ENCODE measurements at regions not wholly inside any gene's neighbourhood (a gene's known extent, or its start where the extent isn't known, plus 50 kb on each side); places are given as distances from the start of the nearest gene placed in this dataset.

GRCh38 chr1:14015917-14016316, 315.9 kb downstream of the PRDM2 start:
- no peak for DNase-seq
- Histone ChIP-seq H3K4me3 (no peak overlapping the region), H3K9me3 (no peaks in the 10 kb centered on the region), H3K4me1 (no peaks in the 10 kb centered on the region), H3K27me3 (no peaks in the 10 kb centered on the region), H3K27ac (no peak overlapping the region), H3K36me3 (no peaks in the 10 kb centered on the region)
- no peak for ATAC-seq
- intact Hi-C loops (cut with DNase I), result no loop called here
- no peak for TF ChIP-seq CTCF (IDR thresholded peaks at IDR 0.05)

- DNase-seq (no peak), ATAC-seq (no peak)
- Histone ChIP-seq H3K36me3 (no peaks in the 10 kb centered on the region), H3K4me1 (no peaks in the 10 kb centered on the region), H3K27me3 (no peaks in the 10 kb centered on the region), H3K27ac (no peak overlapping the region), H3K9me3 (no peaks in the 10 kb centered on the region), H3K4me3 (no peak overlapping the region)
- intact Hi-C loops (cut with DNase I), result no loop called here
- TF ChIP-seq CTCF (IDR thresholded peaks at IDR 0.05), result no peak
Observed at GRCh38 chr1:14017531-14017961, 317.6 kb downstream of the PRDM2 start.

GRCh38 chr1:14019461-14019860, 319.5 kb downstream of the PRDM2 start:
- Histone ChIP-seq H3K4me3 (no peak overlapping the region), H3K27ac (no peak overlapping the region), H3K36me3 (no peaks in the 10 kb centered on the region), H3K27me3 (no peaks in the 10 kb centered on the region), H3K9me3 (no peaks in the 10 kb centered on the region), H3K4me1 (no peaks in the 10 kb centered on the region)
- intact Hi-C loops (cut with DNase I), result no loop called here
- TF ChIP-seq CTCF (IDR thresholded peaks at IDR 0.05), result no peak
- no peak for DNase-seq
- no peak for ATAC-seq

DNA sequence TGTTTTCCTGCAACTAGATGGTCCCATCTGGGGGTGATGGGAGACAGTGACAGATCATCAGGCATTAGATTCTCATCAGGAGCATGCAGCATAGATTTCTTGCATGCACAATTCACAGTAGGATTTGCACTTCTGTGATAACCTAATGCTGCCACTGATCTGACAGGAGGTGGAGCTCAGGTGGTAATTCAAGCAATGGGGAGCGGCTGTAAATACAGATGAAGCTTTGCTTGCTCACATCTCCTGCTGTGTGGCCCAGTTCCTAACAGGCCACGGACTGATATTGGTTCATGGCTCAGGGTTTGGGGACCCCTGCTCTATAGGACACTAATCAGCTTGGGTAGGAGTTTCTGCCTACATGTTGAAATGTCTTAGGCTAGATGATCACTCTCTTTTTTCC, 320.0 kb downstream of the PRDM2 start:
- H3K27me3 ChIP-seq, result no peaks in the 10 kb centered on the region
- no peak for TF ChIP-seq CTCF (IDR thresholded peaks at IDR 0.05)
- ATAC-seq, result no peak
- no peak for DNase-seq
- no peaks in the 10 kb centered on the region for H3K4me1 ChIP-seq
- H3K4me3 ChIP-seq, result no peak overlapping the region
- no peak overlapping the region for H3K27ac ChIP-seq
- no peaks in the 10 kb centered on the region for H3K9me3 ChIP-seq
- intact Hi-C loops (cut with DNase I), result no loop called here
- H3K36me3 ChIP-seq, result no peaks in the 10 kb centered on the region

GRCh38 chr1:14027099-14027498, 327.1 kb downstream of the PRDM2 start:
- intact Hi-C loops (cut with DNase I), result no loop called here
- Histone ChIP-seq H3K27me3 (peaks cover 7% of the 10 kb centered on the region), H3K9me3 (no peaks in the 10 kb centered on the region), H3K4me3 (no peak overlapping the region), H3K36me3 (no peaks in the 10 kb centered on the region), H3K4me1 (no peaks in the 10 kb centered on the region), H3K27ac (no peak overlapping the region)
- no peak for ATAC-seq
- no peak for TF ChIP-seq CTCF (IDR thresholded peaks at IDR 0.05)
- DNase-seq, result no peak

DNA sequence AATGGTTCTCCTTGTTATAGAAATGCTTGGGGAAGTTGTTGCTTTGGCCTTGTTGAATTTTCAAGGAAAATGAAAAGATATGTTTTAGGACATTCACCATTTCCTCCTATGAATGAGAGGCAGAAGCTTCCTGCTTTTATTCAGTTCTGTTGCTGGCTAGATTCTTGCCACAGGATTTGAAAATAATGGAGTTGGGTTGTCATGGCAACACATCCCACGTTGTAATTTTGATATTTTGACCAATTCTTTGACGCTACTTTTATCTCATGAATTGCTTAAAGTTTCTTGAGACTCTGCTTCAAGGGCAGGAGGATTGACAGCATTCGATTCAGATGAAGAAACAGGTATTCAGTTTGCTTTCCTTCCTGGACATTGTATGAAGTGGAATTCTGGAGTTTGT, 331.5 kb downstream of the PRDM2 start:
- no peaks in the 10 kb centered on the region for H3K36me3 ChIP-seq
- no peak overlapping the region for H3K4me3 ChIP-seq
- H3K27ac ChIP-seq, result no peak overlapping the region
- H3K4me1 ChIP-seq, result no peaks in the 10 kb centered on the region
- peaks cover 7% of the 10 kb centered on the region for H3K27me3 ChIP-seq
- no peaks in the 10 kb centered on the region for H3K9me3 ChIP-seq
- DNase-seq (no peak), ATAC-seq (no peak)
- TF ChIP-seq CTCF (IDR thresholded peaks at IDR 0.05), result no peak
- intact Hi-C loops (cut with DNase I), result no loop called here

All from upper lobe of right lung (tissue), 1 donor.